Liver (tissue), 3 donors: ENCODE measurements at regions not wholly inside any gene's neighbourhood (a gene's known extent, or its start where the extent isn't known, plus 50 kb on each side); places are given as distances from the start of the nearest gene placed in this dataset.

Experiments
- ATF3 ChIP-seq: IDR thresholded peaks from 2 replicates; pipeline ENCODE4 v1.6.1; 2016; ENCODE audit warnings: antibody characterized with exemption
- CTCF ChIP-seq: fragments of 150-350 bp; IDR thresholded peaks from 2 replicates; pipeline ENCODE4 v1.5.1; 2017; ENCODE audit warnings: improper control_type of control experiment, low read depth, low read length; ENCODE audit not compliant: missing input control
- EGR1 ChIP-seq, 2 donors: IDR thresholded peaks; 2 replicates each; pipeline ENCODE4 v1.6.1; 2016 to 2018; ENCODE audit warnings: antibody characterized with exemption in 2 of 2, low read depth in 2 of 2
- GABPA ChIP-seq, 2 donors: IDR thresholded peaks in 1 of 2; conservative IDR thresholded peaks in 1 of 2; 2 replicates each; pipeline ENCODE4 v1.6.1; 2016; ENCODE audit warnings: antibody characterized with exemption in 2 of 2, mild to moderate bottlenecking in 1 of 2, moderate library complexity in 1 of 2
- RAD21 ChIP-seq, 2 donors: IDR thresholded peaks; 2 replicates each; pipeline ENCODE4 v1.6.1; 2016; ENCODE audit warnings: antibody characterized with exemption in 2 of 2, mild to moderate bottlenecking in 2 of 2
- RXRA ChIP-seq, 2 donors: IDR thresholded peaks; 2 replicates each; pipeline ENCODE4 v1.6.1; 2017 to 2018; ENCODE audit warnings: antibody characterized with exemption in 2 of 2, mild to moderate bottlenecking in 1 of 2
- TAF1 ChIP-seq: conservative IDR thresholded peaks from 2 replicates; pipeline ENCODE4 v1.6.1; 2016; ENCODE audit warnings: antibody characterized with exemption, mild to moderate bottlenecking
- YY1 ChIP-seq: IDR thresholded peaks from 2 replicates; pipeline ENCODE4 v1.6.1; 2016; ENCODE audit warnings: antibody characterized with exemption, mild to moderate bottlenecking
- donor health status: healthy.
- donor health status: healthy.

- TF ChIP-seq CTCF (no peak), GABPA (IDR thresholded peaks at IDR 0.05 in 1 of 2, conservative IDR thresholded peaks at IDR 0.05 in 1 of 2) (no peak), TAF1 (no peak), YY1 (no peak), EGR1 (IDR thresholded peaks at IDR 0.05; ENCODE audit: low read depth in 2 of 2) (no peak), RXRA (IDR thresholded peaks at IDR 0.05) (no peak), ATF3 (no peak), RAD21 (IDR thresholded peaks at IDR 0.05) (no peak)
These were observed 98.7 kb downstream of the CYP26B1 start for GRCh38 chr2:72048881-72049477.
